H9 (cell line): ENCODE measurements at regions not wholly inside any gene's neighbourhood (a gene's known extent, or its start where the extent isn't known, plus 50 kb on each side); places are given as distances from the start of the nearest gene placed in this dataset.

Experiments used
- DNase-seq: peaks from one replicate; pipeline ENCODE4 v3.0.0-alpha.2; 2017
- H2AFZ ChIP-seq: one replicate; pipeline ENCODE4 v1.6.1; 2013; ENCODE audit warnings: mild to moderate bottlenecking, low read length, control low read depth, moderate library complexity
- H2AK5ac ChIP-seq: 2 replicates; pipeline ENCODE4 v1.6.1; 2013; ENCODE audit warnings: low read length, control low read depth, mixed read lengths; ENCODE audit not compliant: insufficient read length
- H2BK120ac ChIP-seq: one replicate; pipeline ENCODE4 v1.6.1; 2013; ENCODE audit warnings: low read depth, mild to moderate bottlenecking, low read length, control low read depth, inconsistent platforms; ENCODE audit not compliant: poor library complexity, severe bottlenecking
- H2BK12ac ChIP-seq: 2 replicates; pipeline ENCODE4 v1.6.1; 2013; ENCODE audit warnings: low read length, control low read depth, mixed read lengths, low read depth; ENCODE audit not compliant: insufficient read length
- H2BK15ac ChIP-seq: 2 replicates; pipeline ENCODE4 v1.6.1; 2013; ENCODE audit warnings: low read depth, low read length, control low read depth
- H2BK20ac ChIP-seq: one replicate; pipeline ENCODE4 v1.6.1; 2013; ENCODE audit warnings: low read depth, mild to moderate bottlenecking, low read length, control low read depth, inconsistent platforms; ENCODE audit not compliant: poor library complexity, severe bottlenecking
- H2BK5ac ChIP-seq: 2 replicates; pipeline ENCODE4 v1.6.1; 2013; ENCODE audit warnings: low read length, control low read depth, mixed read lengths; ENCODE audit not compliant: insufficient read length
- H3K14ac ChIP-seq: 2 replicates; pipeline ENCODE4 v1.6.1; 2013; ENCODE audit warnings: low read length, control low read depth; ENCODE audit not compliant: insufficient read depth
- H3K18ac ChIP-seq: 2 replicates; pipeline ENCODE4 v1.6.1; 2013; ENCODE audit warnings: low read depth, mild to moderate bottlenecking, mixed read lengths, low read length, control low read depth; ENCODE audit not compliant: insufficient read length
- H3K23ac ChIP-seq: 2 replicates; pipeline ENCODE4 v1.6.1; 2013; ENCODE audit warnings: low read length, control low read depth, mixed read lengths, low read depth; ENCODE audit not compliant: insufficient read length
- H3K23me2 ChIP-seq: 2 replicates; pipeline ENCODE4 v1.6.1; 2013; ENCODE audit warnings: low read depth, mild to moderate bottlenecking, mixed read lengths, low read length, control low read depth; ENCODE audit not compliant: insufficient read length, poor library complexity, severe bottlenecking
- H3K27ac ChIP-seq: 2 replicates; pipeline ENCODE4 v1.5.1; 2013; ENCODE audit warnings: low read length, control low read depth, mixed read lengths, low read depth; ENCODE audit not compliant: insufficient read length
- H3K27me3 ChIP-seq: 2 replicates; pipeline ENCODE4 v1.6.1; 2013; ENCODE audit warnings: low read length, control low read depth, inconsistent platforms; ENCODE audit not compliant: insufficient read depth
- H3K4ac ChIP-seq: 2 replicates; pipeline ENCODE4 v1.6.1; 2013; ENCODE audit warnings: low read depth, mild to moderate bottlenecking, control low read depth, inconsistent platforms, low read length, moderate library complexity
- H3K4me1 ChIP-seq: 2 replicates; pipeline ENCODE4 v1.6.1; 2013; ENCODE audit warnings: low read length, control low read depth, inconsistent platforms; ENCODE audit not compliant: insufficient read depth
- H3K4me2 ChIP-seq: 2 replicates; pipeline ENCODE4 v1.6.1; 2013; ENCODE audit warnings: low read length, control low read depth, mixed read lengths; ENCODE audit not compliant: insufficient read length, insufficient read depth
- H3K56ac ChIP-seq: 2 replicates; pipeline ENCODE4 v1.6.1; 2013; ENCODE audit warnings: low read depth, mild to moderate bottlenecking, mixed read lengths, low read length, control low read depth; ENCODE audit not compliant: insufficient read length
- H3K79me1 ChIP-seq: 2 replicates; pipeline ENCODE4 v1.6.1; 2013; ENCODE audit warnings: low read depth, mild to moderate bottlenecking, moderate library complexity, low read length, control low read depth, inconsistent platforms; ENCODE audit not compliant: insufficient read depth, poor library complexity, severe bottlenecking
- H3K79me2 ChIP-seq: 2 replicates; pipeline ENCODE4 v1.6.1; 2013; ENCODE audit warnings: low read length, control low read depth, inconsistent platforms; ENCODE audit not compliant: insufficient read depth
- H3K9ac ChIP-seq: 2 replicates; pipeline ENCODE4 v1.6.1; 2013; ENCODE audit warnings: low read length, control low read depth, mixed read lengths; ENCODE audit not compliant: insufficient read length; ENCODE audit errors: extremely low read depth
- H3K9me3 ChIP-seq: one replicate; pipeline ENCODE4 v1.6.1; 2013; ENCODE audit warnings: low read depth, low read length, inconsistent platforms; ENCODE audit not compliant: control insufficient read depth
- H3T11ph ChIP-seq: one replicate; pipeline ENCODE4 v1.6.1; 2013; ENCODE audit warnings: mild to moderate bottlenecking, low read length, control low read depth, inconsistent platforms
- H4K20me1 ChIP-seq: one replicate; pipeline ENCODE4 v1.6.1; 2013; ENCODE audit not compliant: control insufficient read depth, insufficient read length, insufficient read depth
- H4K5ac ChIP-seq: 2 replicates; pipeline ENCODE4 v1.6.1; 2013; ENCODE audit warnings: low read depth, mild to moderate bottlenecking, mixed read lengths, low read length, control low read depth; ENCODE audit not compliant: insufficient read length
- H4K8ac ChIP-seq: replicated peaks from 2 replicates; pipeline ENCODE4 v1.6.1; 2013; ENCODE audit warnings: low read length, control low read depth, mixed read lengths, low read depth; ENCODE audit not compliant: insufficient read length
- H4K91ac ChIP-seq: 2 replicates; pipeline ENCODE4 v1.6.1; 2013; ENCODE audit warnings: low read depth, mild to moderate bottlenecking, moderate library complexity, mixed read lengths, low read length, control low read depth; ENCODE audit not compliant: insufficient read length
- H3K27ac Mint-ChIP-seq, 3 experiments: 2 replicates in 2 of 3; 3 replicates in 1 of 3; pipeline ENCODE4 v1.8.0; 2020 to 2021; ENCODE audit warnings: mixed read lengths in 3 of 3, mild to moderate bottlenecking in 1 of 3, moderate library complexity in 1 of 3
- H3K27me3 Mint-ChIP-seq: 2 replicates; pipeline ENCODE4 v1.8.0; 2021; ENCODE audit warnings: low read depth, mild to moderate bottlenecking, moderate library complexity, mixed read lengths
- H3K36me3 Mint-ChIP-seq, 3 experiments: 2 replicates in 2 of 3; 3 replicates in 1 of 3; pipeline ENCODE4 v1.8.0; 2020 to 2021; ENCODE audit warnings: low read depth in 3 of 3, mixed read lengths in 3 of 3; ENCODE audit not compliant: insufficient read depth in 1 of 3
- H3K4me1 Mint-ChIP-seq, 2 experiments: 2 replicates each; pipeline ENCODE4 v1.8.0; 2020; ENCODE audit warnings: mixed read lengths in 2 of 2
- H3K4me3 Mint-ChIP-seq, 2 experiments: 2 replicates in 1 of 2; 3 replicates in 1 of 2; pipeline ENCODE4 v1.8.0; 2020 to 2021; ENCODE audit warnings: mild to moderate bottlenecking in 2 of 2, mixed read lengths in 2 of 2, moderate library complexity in 1 of 2
- H3K9me3 Mint-ChIP-seq, 2 experiments: 2 replicates in 1 of 2; 3 replicates in 1 of 2; pipeline ENCODE4 v1.8.0; 2020; ENCODE audit warnings: mild to moderate bottlenecking in 2 of 2, mixed read lengths in 2 of 2, moderate library complexity in 1 of 2
- CTCF ChIP-seq: fragments of 200-600 bp; sonication (generic); conservative IDR thresholded peaks from 3 replicates; pipeline ENCODE4 v1.8.0; 2021; ENCODE audit warnings: antibody characterized with exemption, mild to moderate bottlenecking
- WGBS: extraction: QIAGEN DNeasy Blood & Tissue Kit; methylation state at CpG from one replicate; pipeline ENCODE4 v1.1.7; 2013; ENCODE audit warnings: missing lambda C conversion rate, low lambda C conversion rate, mixed read lengths; ENCODE audit not compliant: insufficient read length; ENCODE audit errors: extremely low coverage; 5-methylcytosine and 5-hydroxymethylcytosine counted together

DNA sequence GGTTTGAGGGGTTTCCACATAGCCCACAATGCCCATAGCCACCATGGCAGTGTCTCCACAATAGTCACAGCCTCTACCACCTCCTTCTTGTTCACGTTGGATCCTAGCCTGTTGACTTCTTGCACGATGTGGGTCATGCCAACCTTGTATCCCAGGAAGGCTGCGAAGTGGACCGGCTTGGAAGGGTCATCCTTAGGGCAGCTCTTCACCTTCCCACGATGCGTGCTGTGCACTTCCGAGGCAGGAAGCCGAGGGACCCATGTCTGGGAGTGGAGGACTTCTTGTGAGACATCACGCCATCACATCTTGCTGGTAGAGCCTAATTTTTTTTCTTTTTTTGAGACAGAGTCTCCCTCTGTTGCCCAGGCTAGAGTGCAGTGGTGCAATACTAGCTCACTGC is 144.6 kb upstream of the ASB18 start:
- Histone ChIP-seq H3K4ac (no peak overlapping the region), H3K56ac (no peak overlapping the region), H4K20me1 (no peaks in the 10 kb centered on the region), H2BK12ac (no peak overlapping the region), H2BK120ac (no peak overlapping the region), H3K79me2 (no peaks in the 10 kb centered on the region), H3K18ac (no peak overlapping the region), H3K4me2 (no peak overlapping the region), H3K9ac (no peak overlapping the region), H2BK20ac (no peak overlapping the region), H2BK5ac (no peak overlapping the region), H3K14ac (no peak overlapping the region), H2AK5ac (no peak overlapping the region), H3K9me3 (peaks cover 6% of the 10 kb centered on the region), H3T11ph (no peak overlapping the region), H3K79me1 (no peaks in the 10 kb centered on the region), H4K91ac (no peak overlapping the region), H4K8ac (no peak overlapping the region), H3K4me1 (no peaks in the 10 kb centered on the region; the same call in 1 of the 2 replicates), H3K23ac (no peak overlapping the region), H4K5ac (no peak overlapping the region), H3K23me2 (no peaks in the 10 kb centered on the region), H3K27ac (no peak overlapping the region), H2AFZ (no peak overlapping the region), H2BK15ac (no peak overlapping the region), H3K27me3 (no peaks in the 10 kb centered on the region)
- Mint-ChIP-seq H3K9me3 (peaks cover 3 to 5% of the 10 kb centered on the region in 2 experiments; a peak in 3 of 5 replicates), H3K27ac (no peak overlapping the region), H3K4me1 (peaks cover 8 to 9% of the 10 kb centered on the region in 2 experiments), H3K27me3 (no peaks in the 10 kb centered on the region; the same call in 1 of the 2 replicates), H3K4me3 (no peak overlapping the region), H3K36me3 (peaks cover 0 to 10% (median 0%) of the 10 kb centered on the region in 3 experiments; a peak in 2 of 7 replicates)
- WGBS = no CpG with 5 or more reads among the region's 9 CpGs
- TF ChIP-seq CTCF = no peak
- no peak for DNase-seq
